ENCODE measurements at regions not wholly inside any gene's neighbourhood (a gene's known extent, or its start where the extent isn't known, plus 50 kb on each side); places are given as distances from the start of the nearest gene placed in this dataset.

- Histone ChIP-seq H3K36me3 (ENCODE audit: control insufficient read depth in 3 of 3, insufficient read depth in 3 of 3, low read length in 3 of 3) (no peaks in the 10 kb centered on the region), H3K9ac (ENCODE audit: low read depth in 1 of 3, low read length in 3 of 3) (no peak overlapping the region), H3K4me1 (ENCODE audit: control insufficient read depth in 3 of 3, insufficient read depth in 3 of 3, low read length in 3 of 3) (no peaks in the 10 kb centered on the region)
Measured at GRCh38 chr2:78293768-78294167, 731.7 kb upstream of the REG3G start.

GRCh38 chr2:78301166-78301789, 724.2 kb upstream of the REG3G start:
- no peaks in the 10 kb centered on the region for H3K27me3 ChIP-seq (ENCODE audit: control insufficient read depth in 3 of 3, insufficient read depth in 3 of 3, low read length in 3 of 3)
- H3K36me3 ChIP-seq (ENCODE audit: control insufficient read depth in 3 of 3, insufficient read depth in 3 of 3, low read length in 3 of 3): no peaks in the 10 kb centered on the region
- no peak overlapping the region for H3K4me3 ChIP-seq (ENCODE audit: low read length in 3 of 3)
- H3K4me1 ChIP-seq (ENCODE audit: control insufficient read depth in 3 of 3, insufficient read depth in 3 of 3, low read length in 3 of 3): no peaks in the 10 kb centered on the region
- H3K9me3 ChIP-seq (ENCODE audit: control insufficient read depth in 3 of 3, low read length in 3 of 3): no peaks in the 10 kb centered on the region
- H3K27ac ChIP-seq (ENCODE audit: low read depth, low read length): no peak overlapping the region
- no peak overlapping the region for H3K9ac ChIP-seq (ENCODE audit: low read depth in 1 of 3, low read length in 3 of 3)

More at GRCh38 chr2:78293768-78294167, 731.7 kb upstream of the REG3G start:
- H3K9me3 ChIP-seq (ENCODE audit: control insufficient read depth in 3 of 3, low read length in 3 of 3): no peaks in the 10 kb centered on the region
- no peak overlapping the region for H3K27ac ChIP-seq (ENCODE audit: low read depth, low read length)
- no peak overlapping the region for H3K4me3 ChIP-seq (ENCODE audit: low read length in 3 of 3)
- no peaks in the 10 kb centered on the region for H3K27me3 ChIP-seq (ENCODE audit: control insufficient read depth in 3 of 3, insufficient read depth in 3 of 3, low read length in 3 of 3)

- no peaks in the 10 kb centered on the region for H3K9me3 ChIP-seq (ENCODE audit: control insufficient read depth in 3 of 3, low read length in 3 of 3)
- H3K4me3 ChIP-seq (ENCODE audit: low read length in 3 of 3): no peak overlapping the region
- no peak overlapping the region for H3K27ac ChIP-seq (ENCODE audit: low read depth, low read length)
- H3K4me1 ChIP-seq (ENCODE audit: control insufficient read depth in 3 of 3, insufficient read depth in 3 of 3, low read length in 3 of 3): no peaks in the 10 kb centered on the region
- H3K27me3 ChIP-seq (ENCODE audit: control insufficient read depth in 3 of 3, insufficient read depth in 3 of 3, low read length in 3 of 3): no peaks in the 10 kb centered on the region
- no peaks in the 10 kb centered on the region for H3K36me3 ChIP-seq (ENCODE audit: control insufficient read depth in 3 of 3, insufficient read depth in 3 of 3, low read length in 3 of 3)
- H3K9ac ChIP-seq (ENCODE audit: low read depth in 1 of 3, low read length in 3 of 3): no peak overlapping the region
Measured at GRCh38 chr2:78304678-78305077, 720.8 kb upstream of the REG3G start.

GRCh38 chr2:78309460-78309859, 716.0 kb upstream of the REG3G start:
- Histone ChIP-seq H3K9ac (ENCODE audit: low read depth in 1 of 3, low read length in 3 of 3) (no peak overlapping the region), H3K9me3 (ENCODE audit: control insufficient read depth in 3 of 3, low read length in 3 of 3) (peaks cover 0 to 2% (median 0%) of the 10 kb centered on the region in 3 donors), H3K4me1 (ENCODE audit: control insufficient read depth in 3 of 3, insufficient read depth in 3 of 3, low read length in 3 of 3) (no peaks in the 10 kb centered on the region), H3K4me3 (ENCODE audit: low read length in 3 of 3) (no peak overlapping the region), H3K36me3 (ENCODE audit: control insufficient read depth in 3 of 3, insufficient read depth in 3 of 3, low read length in 3 of 3) (no peaks in the 10 kb centered on the region), H3K27me3 (ENCODE audit: control insufficient read depth in 3 of 3, insufficient read depth in 3 of 3, low read length in 3 of 3) (no peaks in the 10 kb centered on the region), H3K27ac (ENCODE audit: low read depth, low read length) (no peak overlapping the region)

GRCh38 chr2:78315368-78315767, 710.1 kb upstream of the REG3G start:
- H3K27ac ChIP-seq (ENCODE audit: low read depth, low read length): no peak overlapping the region
- H3K9me3 ChIP-seq (ENCODE audit: control insufficient read depth in 3 of 3, low read length in 3 of 3): peaks cover 0 to 2% (median 0%) of the 10 kb centered on the region in 3 donors
- H3K4me3 ChIP-seq (ENCODE audit: low read length in 3 of 3): no peak overlapping the region
- H3K27me3 ChIP-seq (ENCODE audit: control insufficient read depth in 3 of 3, insufficient read depth in 3 of 3, low read length in 3 of 3): no peaks in the 10 kb centered on the region
- no peaks in the 10 kb centered on the region for H3K4me1 ChIP-seq (ENCODE audit: control insufficient read depth in 3 of 3, insufficient read depth in 3 of 3, low read length in 3 of 3)
- H3K36me3 ChIP-seq (ENCODE audit: control insufficient read depth in 3 of 3, insufficient read depth in 3 of 3, low read length in 3 of 3): no peaks in the 10 kb centered on the region
- no peak overlapping the region for H3K9ac ChIP-seq (ENCODE audit: low read depth in 1 of 3, low read length in 3 of 3)

- Histone ChIP-seq H3K27ac (ENCODE audit: low read depth, low read length) (no peak overlapping the region), H3K4me3 (ENCODE audit: low read length in 3 of 3) (no peak overlapping the region), H3K27me3 (ENCODE audit: control insufficient read depth in 3 of 3, insufficient read depth in 3 of 3, low read length in 3 of 3) (no peaks in the 10 kb centered on the region), H3K36me3 (ENCODE audit: control insufficient read depth in 3 of 3, insufficient read depth in 3 of 3, low read length in 3 of 3) (no peaks in the 10 kb centered on the region), H3K9me3 (ENCODE audit: control insufficient read depth in 3 of 3, low read length in 3 of 3) (no peaks in the 10 kb centered on the region), H3K9ac (ENCODE audit: low read depth in 1 of 3, low read length in 3 of 3) (no peak overlapping the region), H3K4me1 (ENCODE audit: control insufficient read depth in 3 of 3, insufficient read depth in 3 of 3, low read length in 3 of 3) (no peaks in the 10 kb centered on the region)
Measured at GRCh38 chr2:78318275-78318674, 707.2 kb upstream of the REG3G start.

GRCh38 chr2:78330193-78330592, 695.3 kb upstream of the REG3G start:
- H3K4me1 ChIP-seq (ENCODE audit: control insufficient read depth in 3 of 3, insufficient read depth in 3 of 3, low read length in 3 of 3): no peaks in the 10 kb centered on the region
- no peak overlapping the region for H3K27ac ChIP-seq (ENCODE audit: low read depth, low read length)
- no peaks in the 10 kb centered on the region for H3K9me3 ChIP-seq (ENCODE audit: control insufficient read depth in 3 of 3, low read length in 3 of 3)
- no peaks in the 10 kb centered on the region for H3K36me3 ChIP-seq (ENCODE audit: control insufficient read depth in 3 of 3, insufficient read depth in 3 of 3, low read length in 3 of 3)
- no peaks in the 10 kb centered on the region for H3K27me3 ChIP-seq (ENCODE audit: control insufficient read depth in 3 of 3, insufficient read depth in 3 of 3, low read length in 3 of 3)
- no peak overlapping the region for H3K9ac ChIP-seq (ENCODE audit: low read depth in 1 of 3, low read length in 3 of 3)
- H3K4me3 ChIP-seq (ENCODE audit: low read length in 3 of 3): no peak overlapping the region

- Histone ChIP-seq H3K36me3 (ENCODE audit: control insufficient read depth in 3 of 3, insufficient read depth in 3 of 3, low read length in 3 of 3) (no peaks in the 10 kb centered on the region), H3K4me3 (ENCODE audit: low read length in 3 of 3) (no peak overlapping the region), H3K4me1 (ENCODE audit: control insufficient read depth in 3 of 3, insufficient read depth in 3 of 3, low read length in 3 of 3) (no peaks in the 10 kb centered on the region), H3K9me3 (ENCODE audit: control insufficient read depth in 3 of 3, low read length in 3 of 3) (no peaks in the 10 kb centered on the region), H3K27me3 (ENCODE audit: control insufficient read depth in 3 of 3, insufficient read depth in 3 of 3, low read length in 3 of 3) (no peaks in the 10 kb centered on the region), H3K9ac (ENCODE audit: low read depth in 1 of 3, low read length in 3 of 3) (no peak overlapping the region), H3K27ac (ENCODE audit: low read depth, low read length) (no peak overlapping the region)
Measured at GRCh38 chr2:78351208-78351607, 674.3 kb upstream of the REG3G start.

- Histone ChIP-seq H3K27me3 (ENCODE audit: control insufficient read depth in 3 of 3, insufficient read depth in 3 of 3, low read length in 3 of 3) (no peaks in the 10 kb centered on the region), H3K9me3 (ENCODE audit: control insufficient read depth in 3 of 3, low read length in 3 of 3) (no peaks in the 10 kb centered on the region), H3K9ac (ENCODE audit: low read depth in 1 of 3, low read length in 3 of 3) (no peak overlapping the region), H3K36me3 (ENCODE audit: control insufficient read depth in 3 of 3, insufficient read depth in 3 of 3, low read length in 3 of 3) (no peaks in the 10 kb centered on the region), H3K27ac (ENCODE audit: low read depth, low read length) (no peak overlapping the region), H3K4me3 (ENCODE audit: low read length in 3 of 3) (no peak overlapping the region), H3K4me1 (ENCODE audit: control insufficient read depth in 3 of 3, insufficient read depth in 3 of 3, low read length in 3 of 3) (no peaks in the 10 kb centered on the region)
Measured at GRCh38 chr2:78353168-78353567, 672.3 kb upstream of the REG3G start.

- no peak overlapping the region for H3K4me3 ChIP-seq (ENCODE audit: low read length in 3 of 3)
- no peaks in the 10 kb centered on the region for H3K27me3 ChIP-seq (ENCODE audit: control insufficient read depth in 3 of 3, insufficient read depth in 3 of 3, low read length in 3 of 3)
- H3K36me3 ChIP-seq (ENCODE audit: control insufficient read depth in 3 of 3, insufficient read depth in 3 of 3, low read length in 3 of 3): no peaks in the 10 kb centered on the region
- no peak overlapping the region for H3K27ac ChIP-seq (ENCODE audit: low read depth, low read length)
- H3K4me1 ChIP-seq (ENCODE audit: control insufficient read depth in 3 of 3, insufficient read depth in 3 of 3, low read length in 3 of 3): no peaks in the 10 kb centered on the region
- H3K9me3 ChIP-seq (ENCODE audit: control insufficient read depth in 3 of 3, low read length in 3 of 3): no peaks in the 10 kb centered on the region
- H3K9ac ChIP-seq (ENCODE audit: low read depth in 1 of 3, low read length in 3 of 3): no peak overlapping the region
Measured at GRCh38 chr2:78355967-78356366, 669.5 kb upstream of the REG3G start.
